ENCODE measurements at regions not wholly inside any gene's neighbourhood (a gene's known extent, or its start where the extent isn't known, plus 50 kb on each side); places are given as distances from the start of the nearest gene placed in this dataset.

- FAIRE-seq = no peak
Measured at GRCh38 chr5:167303582-167303981, 987.9 kb upstream of the WWC1 start.

DNA sequence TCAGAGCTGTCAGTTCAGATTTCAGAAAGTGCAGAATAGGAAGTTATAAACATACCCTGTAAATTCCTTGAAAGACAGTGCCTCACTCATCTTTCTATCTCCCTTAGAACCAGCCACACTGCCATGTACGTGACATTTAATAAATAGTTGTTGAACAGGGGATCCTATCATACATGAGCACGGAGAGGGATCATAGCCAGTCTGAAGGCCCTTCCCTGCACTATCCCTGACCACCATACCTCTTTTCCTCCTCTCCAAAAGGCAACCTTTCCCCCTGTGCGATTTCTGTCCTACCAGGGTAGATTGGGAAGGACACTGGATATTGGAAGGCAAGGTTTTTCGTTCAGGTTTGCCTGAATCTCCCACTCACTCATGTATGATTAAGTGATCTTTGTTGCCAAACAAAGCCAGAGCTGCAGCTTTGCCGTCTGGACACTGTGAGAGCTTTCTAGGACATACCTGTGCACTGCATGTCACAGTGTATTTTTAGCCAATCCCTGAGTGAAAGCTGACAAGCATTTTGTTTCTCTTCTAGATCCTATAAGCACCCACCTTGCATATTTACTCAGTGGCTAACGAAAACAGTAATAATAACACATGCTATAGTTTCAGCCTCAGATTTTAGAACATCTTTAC is 986.5 kb upstream of the WWC1 start:
- no peak overlapping the region for H3K4me3 ChIP-seq (ENCODE audit: control insufficient read depth in 2 of 3, extremely low read depth in 1 of 3, insufficient read depth in 2 of 3, low read depth in 1 of 3, low read length in 3 of 3)
- no peak for DNase-seq (ENCODE audit: low read depth, low spot score)
- no peaks in the 10 kb centered on the region for H3K9me3 ChIP-seq (ENCODE audit: control insufficient read depth, low read depth, low read length)
- dilution Hi-C loops (cut with MboI; ENCODE audit: extremely low pct_ligation_motif_present, low sequenced_read_pairs) = no loop called here
- no peaks in the 10 kb centered on the region for H4K20me1 ChIP-seq (ENCODE audit: control insufficient read depth, extremely low read depth, insufficient read depth, low read length)
- no peak overlapping the region for H2AFZ ChIP-seq (ENCODE audit: control insufficient read depth, low read length)
- no peak for FAIRE-seq
- H3K4me1 ChIP-seq (ENCODE audit: control insufficient read depth, extremely low read depth, insufficient read depth, low read length) = no peaks in the 10 kb centered on the region
- H3K27me3 ChIP-seq (ENCODE audit: control insufficient read depth, extremely low read depth, insufficient read depth, low read length) = no peaks in the 10 kb centered on the region
- H3K36me3 ChIP-seq (ENCODE audit: control insufficient read depth in 2 of 2, extremely low read depth in 1 of 2, insufficient read depth in 2 of 2, low read length in 2 of 2) = no peaks in the 10 kb centered on the region
- no peak overlapping the region for H3K9ac ChIP-seq (ENCODE audit: control insufficient read depth, extremely low read depth, insufficient read depth, low read length)
- no peak overlapping the region for H3K4me2 ChIP-seq (ENCODE audit: control insufficient read depth, extremely low read depth, insufficient read depth, low read depth, low read length)
- H3K9me1 ChIP-seq (ENCODE audit: control insufficient read depth, extremely low read depth, insufficient read depth, low read length) = no peaks in the 10 kb centered on the region
- H3K27ac ChIP-seq (ENCODE audit: control insufficient read depth, insufficient read depth, low read length) = no peak overlapping the region
- H3K79me2 ChIP-seq (ENCODE audit: control insufficient read depth, insufficient read depth, low read length) = no peaks in the 10 kb centered on the region
- TF ChIP-seq CTCF (optimal IDR thresholded peaks at IDR 0.05 in 1 of 3, IDR thresholded peaks at IDR 0.05 in 1 of 3, conservative IDR thresholded peaks at IDR 0.05 in 1 of 3; ENCODE audit: extremely low read depth in 1 of 3, insufficient read depth in 2 of 3, low read length in 3 of 3) = no peak
- TF ChIP-seq EZH2 (IDR thresholded peaks at IDR 0.05; ENCODE audit: low read length) = no peak

More at GRCh38 chr5:167303582-167303981, 987.9 kb upstream of the WWC1 start:
- no peaks in the 10 kb centered on the region for H3K36me3 ChIP-seq (ENCODE audit: control insufficient read depth in 2 of 2, extremely low read depth in 1 of 2, insufficient read depth in 2 of 2, low read length in 2 of 2)
- H3K9ac ChIP-seq (ENCODE audit: control insufficient read depth, extremely low read depth, insufficient read depth, low read length) = no peak overlapping the region
- H3K4me1 ChIP-seq (ENCODE audit: control insufficient read depth, extremely low read depth, insufficient read depth, low read length) = no peaks in the 10 kb centered on the region
- H3K9me3 ChIP-seq (ENCODE audit: control insufficient read depth, low read depth, low read length) = no peaks in the 10 kb centered on the region
- no peaks in the 10 kb centered on the region for H3K27me3 ChIP-seq (ENCODE audit: control insufficient read depth, extremely low read depth, insufficient read depth, low read length)
- no peak for DNase-seq (ENCODE audit: low read depth, low spot score)
- no peak overlapping the region for H3K27ac ChIP-seq (ENCODE audit: control insufficient read depth, insufficient read depth, low read length)
- TF ChIP-seq EZH2 (IDR thresholded peaks at IDR 0.05; ENCODE audit: low read length) (no peak), CTCF (optimal IDR thresholded peaks at IDR 0.05 in 1 of 3, IDR thresholded peaks at IDR 0.05 in 1 of 3, conservative IDR thresholded peaks at IDR 0.05 in 1 of 3; ENCODE audit: extremely low read depth in 1 of 3, insufficient read depth in 2 of 3, low read length in 3 of 3) (no peak)
- no peaks in the 10 kb centered on the region for H3K79me2 ChIP-seq (ENCODE audit: control insufficient read depth, insufficient read depth, low read length)
- no peak overlapping the region for H2AFZ ChIP-seq (ENCODE audit: control insufficient read depth, low read length)
- H3K4me3 ChIP-seq (ENCODE audit: control insufficient read depth in 2 of 3, extremely low read depth in 1 of 3, insufficient read depth in 2 of 3, low read depth in 1 of 3, low read length in 3 of 3) = no peak overlapping the region
- no peak overlapping the region for H3K4me2 ChIP-seq (ENCODE audit: control insufficient read depth, extremely low read depth, insufficient read depth, low read depth, low read length)
- dilution Hi-C loops (cut with MboI; ENCODE audit: extremely low pct_ligation_motif_present, low sequenced_read_pairs) = no loop called here
- no peaks in the 10 kb centered on the region for H3K9me1 ChIP-seq (ENCODE audit: control insufficient read depth, extremely low read depth, insufficient read depth, low read length)
- H4K20me1 ChIP-seq (ENCODE audit: control insufficient read depth, extremely low read depth, insufficient read depth, low read length) = no peaks in the 10 kb centered on the region

Measured in keratinocyte (primary cell).